HG02759 (cell line): ENCODE measurements at regions not wholly inside any gene's neighbourhood (a gene's known extent, or its start where the extent isn't known, plus 50 kb on each side); places are given as distances from the start of the nearest gene placed in this dataset.

Experiments used
- ATAC-seq: cut with Tn5 transposase; IDR thresholded peaks from one replicate; pipeline ENCODE4 v1.9.1; 2021; ENCODE audit warnings: mild to moderate bottlenecking, moderate library complexity; ENCODE audit not compliant: unreplicated experiment

GRCh38 chr13:44294876-44295275 lies 78.7 kb upstream of the SERP2 start:
- no peak for ATAC-seq

- ATAC-seq, result no peak
Observed at GRCh38 chr13:44296856-44297255, 76.8 kb upstream of the SERP2 start.

- ATAC-seq, result no peak
Observed at GRCh38 chr13:44298314-44298713, 75.3 kb upstream of the SERP2 start.

GRCh38 chr13:44299152-44299943 lies 74.3 kb upstream of the SERP2 start:
- ATAC-seq, result no peak

- ATAC-seq, result peak; percentile 85
Observed at GRCh38 chr13:44300895-44301638, 72.6 kb upstream of the SERP2 start.

- no peak for ATAC-seq
Observed at GRCh38 chr13:44301639-44302015, 72.0 kb upstream of the SERP2 start.

- ATAC-seq, result no peak
Observed at GRCh38 chr13:44302233-44302632, 71.4 kb upstream of the SERP2 start.

- no peak for ATAC-seq
Observed at GRCh38 chr13:44302940-44303575, 70.6 kb upstream of the SERP2 start.

GRCh38 chr13:44303681-44304432 lies 69.8 kb upstream of the SERP2 start:
- no peak for ATAC-seq

GRCh38 chr13:44304433-44304725 lies 69.2 kb upstream of the SERP2 start:
- ATAC-seq, result no peak

GRCh38 chr13:44305286-44305685 lies 68.3 kb upstream of the SERP2 start:
- no peak for ATAC-seq

GRCh38 chr13:44305917-44306370 lies 67.7 kb upstream of the SERP2 start:
- no peak for ATAC-seq

- no peak for ATAC-seq
Observed at GRCh38 chr13:44306371-44307192, 67.0 kb upstream of the SERP2 start.

- ATAC-seq, result no peak
Observed at GRCh38 chr13:44307255-44307654, 66.4 kb upstream of the SERP2 start.

GRCh38 chr13:44307844-44308243 lies 65.8 kb upstream of the SERP2 start:
- no peak for ATAC-seq

- ATAC-seq, result no peak
Observed at GRCh38 chr13:44308352-44308751, 65.3 kb upstream of the SERP2 start.

GRCh38 chr13:44309794-44310757 lies 63.5 kb upstream of the SERP2 start:
- ATAC-seq, result no peak

- no peak for ATAC-seq
Observed at GRCh38 chr13:44311011-44311780, 62.4 kb upstream of the SERP2 start.

GRCh38 chr13:44312131-44312530 lies 61.5 kb upstream of the SERP2 start:
- no peak for ATAC-seq
